ENCODE measurements at regions not wholly inside any gene's neighbourhood (a gene's known extent, or its start where the extent isn't known, plus 50 kb on each side); places are given as distances from the start of the nearest gene placed in this dataset.

DNA sequence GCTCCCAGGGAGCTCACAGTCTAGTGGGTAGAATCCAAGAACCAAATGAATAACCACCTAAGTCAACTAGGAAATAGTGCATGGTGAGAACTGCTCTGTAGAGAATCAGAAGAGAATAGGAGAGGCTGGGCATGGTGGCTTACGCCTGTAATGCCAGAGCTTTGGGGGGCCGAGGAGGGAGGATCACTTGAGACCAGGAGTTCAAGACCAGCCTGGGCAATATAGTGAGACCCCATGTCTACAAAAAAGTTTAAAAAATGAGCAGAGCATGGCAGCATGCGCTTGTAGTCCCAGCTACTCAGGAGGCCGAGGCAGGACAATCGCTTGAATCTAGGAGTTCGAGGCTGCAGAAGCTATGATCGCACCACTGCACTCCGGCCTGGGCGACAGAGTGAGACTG is 122.3 kb upstream of the IRF2BP2 start:
- CTCF ChIA-PET (ENCODE audit: unreplicated experiment) = no interaction called here
- no TSS peak for BruUV-seq (replicated peaks)
- no peak overlapping the region for H2AFZ ChIP-seq (ENCODE audit: low read length)
- H3K9me3 ChIP-seq (ENCODE audit: low read length) = no peaks in the 10 kb centered on the region
- H3K4me2 ChIP-seq (ENCODE audit: low read length) = no peak overlapping the region
- intact Hi-C loops (cut with micrococcal nuclease; ENCODE audit: unreplicated experiment) = no loop called here
- no peak for DNase-seq (ENCODE audit: low spot score)
- TF ChIP-seq EZH2phosphoT487 (IDR thresholded peaks at IDR 0.05; ENCODE audit: borderline replicate concordance, low read depth, low read length) (no peak), CTCF (conservative IDR thresholded peaks at IDR 0.05; ENCODE audit: low read length) (no peak)
- no peaks in the 10 kb centered on the region for H3K36me3 ChIP-seq (ENCODE audit: insufficient read depth, low read length)
- no peak overlapping the region for H3K27ac ChIP-seq (ENCODE audit: low read depth, low read length, poor library complexity, severe bottlenecking)
- H3K79me2 ChIP-seq (ENCODE audit: insufficient read depth, low read depth, low read length) = no peaks in the 10 kb centered on the region
- peaks cover 36% of the 10 kb centered on the region for H3K4me1 ChIP-seq (ENCODE audit: insufficient read depth, low read length, poor library complexity, severe bottlenecking)
- H3K4me3 ChIP-seq (ENCODE audit: low read depth, low read length, poor library complexity, severe bottlenecking) = no peak overlapping the region
- H3K9me2 ChIP-seq (ENCODE audit: insufficient read depth, low read length) = no peaks in the 10 kb centered on the region
- POLR2A ChIA-PET = interaction anchor here (1.6 kb wide), 2 partner anchors 10 to 19 kb away, joined by 3 read pairs; no protein-coding TSS in a partner anchor
- H4K20me1 ChIP-seq (ENCODE audit: insufficient read depth, low read length) = no peaks in the 10 kb centered on the region

GRCh38 chr1:234731569-234732085 is 121.6 kb upstream of the IRF2BP2 start:
- intact Hi-C loops (cut with micrococcal nuclease; ENCODE audit: unreplicated experiment) = no loop called here
- H3K4me3 ChIP-seq (ENCODE audit: low read depth, low read length, poor library complexity, severe bottlenecking) = no peak overlapping the region
- TF ChIP-seq EZH2phosphoT487 (IDR thresholded peaks at IDR 0.05; ENCODE audit: borderline replicate concordance, low read depth, low read length) (no peak), CTCF (conservative IDR thresholded peaks at IDR 0.05; ENCODE audit: low read length) (no peak)
- H3K9me3 ChIP-seq (ENCODE audit: low read length) = no peaks in the 10 kb centered on the region
- H3K36me3 ChIP-seq (ENCODE audit: insufficient read depth, low read length) = no peaks in the 10 kb centered on the region
- peak overlapping the region; percentile 50 for H3K27ac ChIP-seq (ENCODE audit: low read depth, low read length, poor library complexity, severe bottlenecking)
- peak overlapping the region; percentile 73; the same call in 1 of the 2 replicates for H2AFZ ChIP-seq (ENCODE audit: low read length)
- no peaks in the 10 kb centered on the region for H3K79me2 ChIP-seq (ENCODE audit: insufficient read depth, low read depth, low read length)
- no TSS peak for BruUV-seq (replicated peaks)
- no peaks in the 10 kb centered on the region for H4K20me1 ChIP-seq (ENCODE audit: insufficient read depth, low read length)
- peaks cover 42% of the 10 kb centered on the region for H3K4me1 ChIP-seq (ENCODE audit: insufficient read depth, low read length, poor library complexity, severe bottlenecking)
- no peak for DNase-seq (ENCODE audit: low spot score)
- peak overlapping the region; percentile 48 for H3K4me2 ChIP-seq (ENCODE audit: low read length)
- H3K9me2 ChIP-seq (ENCODE audit: insufficient read depth, low read length) = no peaks in the 10 kb centered on the region
- ChIA-PET POLR2A (interaction anchor here (1.0 to 1.6 kb wide), 3 partner anchors 10 to 130 kb away, joined by 3 to 4 read pairs (median 3); no protein-coding TSS in a partner anchor), CTCF (ENCODE audit: unreplicated experiment) (no interaction called here)

GRCh38 chr1:234730770-234731568 is 121.0 kb upstream of the IRF2BP2 start:
- Histone ChIP-seq H2AFZ (ENCODE audit: low read length) (peak overlapping the region; percentile 73), H4K20me1 (ENCODE audit: insufficient read depth, low read length) (no peaks in the 10 kb centered on the region), H3K9me2 (ENCODE audit: insufficient read depth, low read length) (no peaks in the 10 kb centered on the region), H3K36me3 (ENCODE audit: insufficient read depth, low read length) (no peaks in the 10 kb centered on the region), H3K4me3 (ENCODE audit: low read depth, low read length, poor library complexity, severe bottlenecking) (no peak overlapping the region), H3K4me1 (ENCODE audit: insufficient read depth, low read length, poor library complexity, severe bottlenecking) (peaks cover 49% of the 10 kb centered on the region), H3K9me3 (ENCODE audit: low read length) (no peaks in the 10 kb centered on the region), H3K27ac (ENCODE audit: low read depth, low read length, poor library complexity, severe bottlenecking) (peak overlapping the region; percentile 50), H3K4me2 (ENCODE audit: low read length) (peak overlapping the region; percentile 48), H3K79me2 (ENCODE audit: insufficient read depth, low read depth, low read length) (no peaks in the 10 kb centered on the region)
- intact Hi-C loops (cut with micrococcal nuclease; ENCODE audit: unreplicated experiment) = no loop called here
- CTCF ChIA-PET (ENCODE audit: unreplicated experiment) = no interaction called here
- TF ChIP-seq EZH2phosphoT487 (IDR thresholded peaks at IDR 0.05; ENCODE audit: borderline replicate concordance, low read depth, low read length) (no peak), CTCF (conservative IDR thresholded peaks at IDR 0.05; ENCODE audit: low read length) (peak; percentile 38; the same call in 1 of the 2 replicates)
- no TSS peak for BruUV-seq (replicated peaks)
- POLR2A ChIA-PET = interaction anchor here (0.7 to 1.0 kb wide), 2 partner anchors 130 to 617 kb away, joined by 3 to 4 read pairs; no protein-coding TSS in a partner anchor
- DNase-seq (ENCODE audit: low spot score) = peak; percentile 65

All from OCI-LY7 (cell line).